Chondrocyte (in vitro differentiated cells): ENCODE measurements at regions not wholly inside any gene's neighbourhood (a gene's known extent, or its start where the extent isn't known, plus 50 kb on each side); places are given as distances from the start of the nearest gene placed in this dataset.
"Not testable (repeated sequence)": the region's sequence is repeated elsewhere in the genome, so short reads cannot be mapped to it uniquely, and the experiment has no call there.

Source experiments
- DNase-seq: peaks from one replicate; pipeline ENCODE4 v3.0.0; 2021; ENCODE audit warnings: mixed read lengths, low spot score
- H3K27ac Mint-ChIP-seq: one replicate; pipeline ENCODE4 v1.8.0; 2021; ENCODE audit warnings: mild to moderate bottlenecking, moderate library complexity, mixed read lengths; ENCODE audit not compliant: unreplicated experiment
- H3K27me3 Mint-ChIP-seq: 2 replicates; pipeline ENCODE4 v1.8.0; 2021; ENCODE audit warnings: low read depth, mixed read lengths
- H3K36me3 Mint-ChIP-seq: 2 replicates; pipeline ENCODE4 v1.8.0; 2021; ENCODE audit warnings: low read depth, mixed read lengths
- H3K4me1 Mint-ChIP-seq: 2 replicates; pipeline ENCODE4 v1.8.0; 2021; ENCODE audit warnings: low read depth, mild to moderate bottlenecking, mixed read lengths
- H3K4me3 Mint-ChIP-seq: one replicate; pipeline ENCODE4 v1.8.0; 2021; ENCODE audit warnings: mild to moderate bottlenecking, moderate library complexity, mixed read lengths; ENCODE audit not compliant: unreplicated experiment
- H3K9me3 Mint-ChIP-seq: 2 replicates; pipeline ENCODE4 v1.8.0; 2021; ENCODE audit warnings: low read depth, mixed read lengths
- CTCF ChIP-seq: fragments of 200-600 bp; sonication (generic); IDR thresholded peaks from 2 replicates; pipeline ENCODE4 v1.5.0; 2021; ENCODE audit warnings: antibody characterized with exemption, mild to moderate bottlenecking, moderate library complexity

DNA sequence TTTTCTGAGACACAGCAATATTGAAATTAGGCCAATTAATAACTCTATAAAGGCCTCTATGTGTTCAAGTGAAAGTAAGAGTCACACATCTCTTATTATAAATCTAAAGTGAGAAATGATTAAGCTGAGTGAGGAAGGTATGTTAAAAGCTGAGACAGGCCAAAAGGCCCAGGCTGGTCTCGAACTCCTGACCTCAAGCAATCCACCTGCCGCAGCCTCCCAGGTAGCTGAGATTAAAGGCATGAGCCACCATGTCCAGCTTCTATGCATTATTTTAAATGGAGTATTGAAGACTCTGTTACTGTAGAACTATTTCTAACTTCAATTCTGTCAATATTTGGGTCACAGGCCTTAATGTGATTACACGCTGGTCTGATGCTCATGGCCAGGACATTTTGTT is 1706.9 kb downstream of the SPATA31A7 start:
- not testable (repeated sequence) for H3K27me3 Mint-ChIP-seq, H3K27ac Mint-ChIP-seq, DNase-seq, H3K9me3 Mint-ChIP-seq, H3K4me1 Mint-ChIP-seq, H3K36me3 Mint-ChIP-seq, H3K4me3 Mint-ChIP-seq

GRCh38 chr9:62897411-62898225 is 1707.8 kb downstream of the SPATA31A7 start:
- H3K9me3 Mint-ChIP-seq, H3K4me1 Mint-ChIP-seq, H3K27ac Mint-ChIP-seq, H3K36me3 Mint-ChIP-seq, H3K27me3 Mint-ChIP-seq, DNase-seq: not testable (repeated sequence)
- peak overlapping the region; percentile 31 for H3K4me3 Mint-ChIP-seq

DNA sequence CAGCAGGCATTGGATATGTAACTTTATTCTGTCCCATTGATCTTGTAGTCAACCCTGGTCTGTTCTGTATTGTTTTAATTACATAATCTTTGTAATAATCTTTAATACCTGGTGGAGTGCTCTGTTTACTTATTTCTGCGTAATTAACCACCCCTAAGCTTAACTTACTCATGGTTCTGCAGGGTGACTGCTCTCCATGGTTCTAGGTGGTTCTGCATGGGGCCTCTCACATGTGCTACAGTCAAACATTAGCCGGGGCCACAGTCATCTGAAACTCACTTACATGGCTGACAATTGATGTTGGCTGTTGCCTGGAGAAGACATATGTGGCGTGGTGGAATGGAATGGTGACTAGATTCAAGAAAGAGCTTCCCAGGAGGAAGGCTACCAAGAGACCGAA is 1709.8 kb downstream of the SPATA31A7 start:
- H3K27me3 Mint-ChIP-seq, H3K4me1 Mint-ChIP-seq, H3K4me3 Mint-ChIP-seq, H3K36me3 Mint-ChIP-seq, DNase-seq, H3K9me3 Mint-ChIP-seq, H3K27ac Mint-ChIP-seq: not testable (repeated sequence)

DNA sequence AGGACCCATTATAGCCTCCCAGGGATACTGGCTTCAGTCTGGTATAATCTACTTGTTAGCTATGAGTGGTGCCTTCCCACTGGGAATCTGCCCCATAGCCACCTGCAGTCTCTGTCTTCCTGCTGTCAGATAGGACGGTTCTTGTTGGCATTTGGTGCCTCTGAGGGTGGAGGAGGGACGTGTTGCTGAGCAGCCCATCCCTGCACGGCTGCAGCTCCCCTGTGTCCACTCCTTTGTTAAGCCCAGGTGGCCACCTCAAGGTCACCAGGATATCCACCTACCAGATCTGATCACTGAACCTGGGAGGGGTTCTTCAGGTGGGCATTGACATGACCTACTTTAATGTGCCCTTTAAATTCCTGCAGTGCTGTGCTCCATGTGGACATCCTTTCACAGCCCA is 1714.2 kb downstream of the SPATA31A7 start:
- H3K4me1 Mint-ChIP-seq, H3K27me3 Mint-ChIP-seq, H3K4me3 Mint-ChIP-seq, H3K27ac Mint-ChIP-seq, H3K9me3 Mint-ChIP-seq, H3K36me3 Mint-ChIP-seq: not testable (repeated sequence)
- DNase-seq = peak; percentile 68

- H3K9me3 Mint-ChIP-seq, H3K27ac Mint-ChIP-seq, H3K27me3 Mint-ChIP-seq, H3K4me3 Mint-ChIP-seq, H3K4me1 Mint-ChIP-seq, H3K36me3 Mint-ChIP-seq: not testable (repeated sequence)
- DNase-seq = peak; percentile 6
These were observed 1715.9 kb downstream of the SPATA31A7 start for GRCh38 chr9:62905722-62906121.

GRCh38 chr9:62907866-62908265 is 1718.0 kb downstream of the SPATA31A7 start:
- not testable (repeated sequence) for H3K36me3 Mint-ChIP-seq, H3K4me1 Mint-ChIP-seq, H3K27me3 Mint-ChIP-seq, H3K4me3 Mint-ChIP-seq, H3K27ac Mint-ChIP-seq, H3K9me3 Mint-ChIP-seq
- DNase-seq = peak; percentile 72

GRCh38 chr9:62908271-62908670 is 1718.4 kb downstream of the SPATA31A7 start:
- not testable (repeated sequence) for H3K27ac Mint-ChIP-seq, H3K4me1 Mint-ChIP-seq, H3K27me3 Mint-ChIP-seq, H3K9me3 Mint-ChIP-seq, H3K4me3 Mint-ChIP-seq, H3K36me3 Mint-ChIP-seq
- peak; percentile 57 for DNase-seq

DNA sequence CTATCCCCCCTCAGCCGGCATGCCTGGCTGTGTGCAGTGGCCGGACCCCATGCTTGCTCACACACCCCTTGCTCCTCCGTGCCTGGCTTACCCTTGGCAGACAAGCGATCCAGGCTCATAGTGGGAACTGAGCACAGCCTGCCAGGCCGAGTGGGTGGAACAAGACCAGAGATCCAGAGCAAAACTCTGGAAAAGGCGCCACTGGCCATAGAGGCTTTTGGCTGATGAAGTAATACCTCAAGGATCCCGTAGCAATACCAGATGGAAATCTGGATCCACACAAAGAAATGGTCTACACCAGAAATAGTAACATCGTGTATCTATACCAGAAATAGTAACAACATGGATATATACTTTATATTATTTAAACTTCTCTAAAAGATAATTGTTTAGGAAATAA is 1719.6 kb downstream of the SPATA31A7 start:
- H3K4me1 Mint-ChIP-seq, H3K4me3 Mint-ChIP-seq, H3K9me3 Mint-ChIP-seq, H3K27me3 Mint-ChIP-seq, H3K27ac Mint-ChIP-seq, H3K36me3 Mint-ChIP-seq: not testable (repeated sequence)
- peak; percentile 48 for DNase-seq

DNA sequence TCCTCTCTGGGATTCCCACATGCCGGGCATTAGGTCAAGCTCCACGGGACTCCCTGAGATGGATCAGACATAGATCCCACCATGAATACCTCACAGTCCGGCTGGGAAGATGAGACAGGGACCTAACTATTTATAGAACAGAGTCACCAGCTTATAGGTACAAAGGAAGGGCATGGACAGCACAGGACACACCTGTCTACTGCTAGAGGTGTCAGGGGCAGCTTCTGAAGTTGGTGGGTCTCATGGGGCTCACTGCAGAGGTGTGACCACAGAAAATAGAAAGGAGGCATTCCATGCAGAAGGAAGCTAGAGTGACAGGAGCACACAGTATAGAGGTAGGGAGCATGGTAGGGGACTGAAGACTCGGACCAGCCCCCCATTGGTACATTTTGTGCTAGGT is 1722.4 kb downstream of the SPATA31A7 start:
- not testable (repeated sequence) for H3K4me1 Mint-ChIP-seq, H3K9me3 Mint-ChIP-seq, DNase-seq, H3K27ac Mint-ChIP-seq, H3K4me3 Mint-ChIP-seq, H3K36me3 Mint-ChIP-seq, H3K27me3 Mint-ChIP-seq

DNA sequence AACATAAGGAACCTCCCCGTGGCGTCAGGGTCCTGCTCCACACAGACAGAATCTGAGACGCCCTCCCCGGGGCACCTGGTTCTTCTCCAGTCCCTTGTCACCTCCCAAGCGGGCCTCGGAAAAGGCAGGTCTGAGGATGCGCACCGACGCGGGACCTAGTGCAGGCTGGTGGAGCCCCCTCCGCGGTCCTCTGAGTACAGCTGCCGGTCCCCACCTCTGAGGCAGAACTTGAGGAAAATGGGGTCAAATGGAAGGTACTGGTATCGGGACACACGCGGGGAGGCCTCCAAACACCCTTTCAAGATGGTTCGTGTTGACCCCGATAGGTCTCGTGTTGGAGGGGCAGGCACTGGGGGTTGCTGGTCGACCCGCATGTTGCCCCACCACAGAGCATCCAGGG is 1725.3 kb downstream of the SPATA31A7 start:
- not testable (repeated sequence) for H3K4me3 Mint-ChIP-seq, H3K27ac Mint-ChIP-seq, H3K9me3 Mint-ChIP-seq, H3K36me3 Mint-ChIP-seq, H3K4me1 Mint-ChIP-seq, H3K27me3 Mint-ChIP-seq
- peak; percentile 56 for TF ChIP-seq CTCF
- peak; percentile 72 for DNase-seq
